ENCODE measurements at regions not wholly inside any gene's neighbourhood (a gene's known extent, or its start where the extent isn't known, plus 50 kb on each side); places are given as distances from the start of the nearest gene placed in this dataset.

- Mint-ChIP-seq H3K27ac (no peak overlapping the region), H3K36me3 (ENCODE audit: low read depth) (no peaks in the 10 kb centered on the region), H3K4me1 (ENCODE audit: low read depth) (no peaks in the 10 kb centered on the region), H3K4me3 (no peak overlapping the region), H3K27me3 (no peaks in the 10 kb centered on the region), H3K9me3 (no peaks in the 10 kb centered on the region)
- ChIA-PET CTCF (no interaction called here), POLR2A (no interaction called here)
- TF ChIP-seq, protein P1, sequence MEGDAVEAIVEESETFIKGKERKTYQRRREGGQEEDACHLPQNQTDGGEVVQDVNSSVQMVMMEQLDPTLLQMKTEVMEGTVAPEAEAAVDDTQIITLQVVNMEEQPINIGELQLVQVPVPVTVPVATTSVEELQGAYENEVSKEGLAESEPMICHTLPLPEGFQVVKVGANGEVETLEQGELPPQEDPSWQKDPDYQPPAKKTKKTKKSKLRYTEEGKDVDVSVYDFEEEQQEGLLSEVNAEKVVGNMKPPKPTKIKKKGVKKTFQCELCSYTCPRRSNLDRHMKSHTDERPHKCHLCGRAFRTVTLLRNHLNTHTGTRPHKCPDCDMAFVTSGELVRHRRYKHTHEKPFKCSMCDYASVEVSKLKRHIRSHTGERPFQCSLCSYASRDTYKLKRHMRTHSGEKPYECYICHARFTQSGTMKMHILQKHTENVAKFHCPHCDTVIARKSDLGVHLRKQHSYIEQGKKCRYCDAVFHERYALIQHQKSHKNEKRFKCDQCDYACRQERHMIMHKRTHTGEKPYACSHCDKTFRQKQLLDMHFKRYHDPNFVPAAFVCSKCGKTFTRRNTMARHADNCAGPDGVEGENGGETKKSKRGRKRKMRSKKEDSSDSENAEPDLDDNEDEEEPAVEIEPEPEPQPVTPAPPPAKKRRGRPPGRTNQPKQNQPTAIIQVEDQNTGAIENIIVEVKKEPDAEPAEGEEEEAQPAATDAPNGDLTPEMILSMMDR (IDR thresholded peaks at IDR 0.05): no peak
- ATAC-seq (no peak), DNase-seq (no peak)
- intact Hi-C loops (cut with micrococcal nuclease): no loop called here
Observed at GRCh38 chr1:196074182-196074581, 534.1 kb downstream of the KCNT2 start.

DNA sequence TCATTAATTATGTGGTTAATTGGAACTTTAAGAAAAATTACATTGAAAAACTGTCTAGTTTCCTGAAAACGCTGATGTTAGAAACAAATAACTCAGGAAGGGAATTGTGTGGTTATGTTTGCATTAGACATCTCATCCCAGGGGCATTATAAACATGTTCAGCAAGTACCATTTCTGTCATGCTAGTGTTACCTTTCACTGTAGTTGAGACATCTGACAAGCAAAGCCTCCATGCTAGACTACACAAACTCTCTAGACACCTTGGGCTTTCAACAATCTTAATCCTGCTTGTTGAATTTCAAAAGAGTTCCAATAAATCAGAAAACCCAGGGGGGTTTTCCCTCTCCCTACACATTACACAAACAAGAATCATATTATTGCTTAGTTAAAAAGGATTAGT lies 536.8 kb downstream of the KCNT2 start:
- DNase-seq (no peak), ATAC-seq (no peak)
- Mint-ChIP-seq H3K27me3 (no peaks in the 10 kb centered on the region), H3K36me3 (ENCODE audit: low read depth) (no peaks in the 10 kb centered on the region), H3K4me3 (no peak overlapping the region), H3K9me3 (peaks cover 1% of the 10 kb centered on the region), H3K4me1 (ENCODE audit: low read depth) (no peaks in the 10 kb centered on the region), H3K27ac (no peak overlapping the region)
- ChIA-PET CTCF (no interaction called here), POLR2A (no interaction called here)
- intact Hi-C loops (cut with micrococcal nuclease): no loop called here
- TF ChIP-seq, protein P1 (IDR thresholded peaks at IDR 0.05): no peak

DNA sequence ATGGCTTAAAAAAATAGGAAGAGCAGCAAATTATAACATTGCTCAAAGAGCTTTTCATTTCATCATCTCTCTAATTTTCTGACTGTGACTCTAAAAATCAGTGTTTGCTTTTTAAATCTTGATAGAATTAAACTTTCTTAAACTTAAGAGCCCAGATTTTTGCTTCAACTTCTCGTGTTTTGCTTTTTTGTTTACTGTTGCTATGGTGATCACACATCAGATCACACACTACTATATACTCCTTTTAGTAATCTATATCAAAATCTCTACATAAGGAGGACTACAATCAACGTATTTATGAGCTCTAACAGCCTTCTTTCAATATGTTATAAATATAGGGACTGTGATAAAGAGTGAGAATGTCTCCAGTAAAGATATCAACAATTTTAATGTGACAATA lies 537.3 kb downstream of the KCNT2 start:
- Mint-ChIP-seq H3K36me3 (ENCODE audit: low read depth) (no peaks in the 10 kb centered on the region), H3K27me3 (no peaks in the 10 kb centered on the region), H3K4me3 (no peak overlapping the region), H3K4me1 (ENCODE audit: low read depth) (no peaks in the 10 kb centered on the region), H3K27ac (no peak overlapping the region), H3K9me3 (peaks cover 1% of the 10 kb centered on the region)
- no peak for ATAC-seq
- TF ChIP-seq, protein P1 (IDR thresholded peaks at IDR 0.05): no peak
- CTCF ChIA-PET: no interaction called here
- intact Hi-C loops (cut with micrococcal nuclease): no loop called here
- POLR2A ChIA-PET: no interaction called here
- no peak for DNase-seq

DNA sequence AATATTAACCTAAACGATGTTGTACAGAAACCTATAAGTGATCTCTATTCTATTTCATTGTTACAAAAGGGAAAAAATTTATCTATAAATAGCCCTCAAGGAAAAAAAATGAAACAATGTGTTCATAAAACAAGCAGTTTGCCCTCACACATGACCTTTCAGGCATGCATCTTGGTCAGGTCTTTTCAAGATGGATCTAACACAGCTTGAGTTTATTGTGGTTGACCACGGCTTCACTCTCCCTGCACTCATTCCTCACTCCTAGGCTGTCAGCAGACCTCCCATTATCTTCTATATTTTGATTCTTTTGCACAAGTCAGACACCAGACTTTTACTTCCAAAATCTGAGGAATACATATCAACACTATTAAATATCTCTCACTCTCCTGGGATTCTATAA lies 544.3 kb downstream of the KCNT2 start:
- ATAC-seq (no peak), DNase-seq (no peak)
- no peaks in the 10 kb centered on the region for H3K36me3 Mint-ChIP-seq (ENCODE audit: low read depth)
- intact Hi-C loops (cut with micrococcal nuclease): no loop called here
- no peaks in the 10 kb centered on the region for H3K27me3 Mint-ChIP-seq
- peaks cover 1% of the 10 kb centered on the region for H3K9me3 Mint-ChIP-seq
- ChIA-PET POLR2A (no interaction called here), CTCF (interaction anchor here (0.6 kb wide), 1 partner anchor 13 kb away, joined by 3 read pairs; no protein-coding TSS in a partner anchor)
- TF ChIP-seq, protein P1 (IDR thresholded peaks at IDR 0.05): no peak
- no peak overlapping the region for H3K4me3 Mint-ChIP-seq
- no peaks in the 10 kb centered on the region for H3K4me1 Mint-ChIP-seq (ENCODE audit: low read depth)
- H3K27ac Mint-ChIP-seq: no peak overlapping the region

GRCh38 chr1:196063294-196063693 lies 544.9 kb downstream of the KCNT2 start:
- no peak for DNase-seq
- Mint-ChIP-seq H3K4me3 (no peak overlapping the region), H3K4me1 (ENCODE audit: low read depth) (no peaks in the 10 kb centered on the region), H3K27me3 (no peaks in the 10 kb centered on the region), H3K27ac (no peak overlapping the region), H3K9me3 (peaks cover 1% of the 10 kb centered on the region), H3K36me3 (ENCODE audit: low read depth) (no peaks in the 10 kb centered on the region)
- ChIA-PET POLR2A (no interaction called here), CTCF (no interaction called here)
- no peak for ATAC-seq
- TF ChIP-seq, protein P1 (IDR thresholded peaks at IDR 0.05): no peak
- intact Hi-C loops (cut with micrococcal nuclease): no loop called here
